Body of pancreas (tissue), 4 donors: ENCODE measurements at regions not wholly inside any gene's neighbourhood (a gene's known extent, or its start where the extent isn't known, plus 50 kb on each side); places are given as distances from the start of the nearest gene placed in this dataset.
A peak's percentile ranks its signal among the peaks of the same experiment; 100 is the strongest.

ENCODE experiments used
- CTCF ChIP-seq, 7 experiments: fragments of 450-650 bp in 4 of 7; fragments of 200-600 bp in 3 of 7; sonication (generic) in 3 of 7; IDR thresholded peaks; one replicate each; pipeline ENCODE4 v1.5.1; 2016 to 2019; ENCODE audit warnings: antibody characterized with exemption in 7 of 7
- POLR2A ChIP-seq, 3 donors: fragments of 450-650 bp; IDR thresholded peaks; one replicate each; pipeline ENCODE4 v1.6.1; 2016; ENCODE audit warnings: antibody characterized with exemption in 3 of 3, mild to moderate bottlenecking in 2 of 3

GRCh38 chr9:85483208-85483607 is 258.5 kb downstream of the AGTPBP1 start:
- TF ChIP-seq CTCF (IDR thresholded peaks at IDR 0.05), result peak in 4 of 7 experiments; percentile 19 to 32 (median 25)
- TF ChIP-seq POLR2A (IDR thresholded peaks at IDR 0.05), result no peak
